Vagina (tissue), 2 donors: ENCODE measurements at regions not wholly inside any gene's neighbourhood (a gene's known extent, or its start where the extent isn't known, plus 50 kb on each side); places are given as distances from the start of the nearest gene placed in this dataset.

Experiments
- CTCF ChIP-seq, 3 experiments: fragments of 450-650 bp in 2 of 3; fragments of 200-600 bp in 1 of 3; sonication (generic) in 1 of 3; IDR thresholded peaks; one replicate each; pipeline ENCODE4 v1.5.1; 2017 to 2019; ENCODE audit warnings: antibody characterized with exemption in 3 of 3, mild to moderate bottlenecking in 2 of 3, moderate library complexity in 2 of 3
- POLR2A ChIP-seq, 2 donors: fragments of 450-650 bp; IDR thresholded peaks; one replicate each; pipeline ENCODE4 v1.6.1; 2017; ENCODE audit warnings: antibody characterized with exemption in 2 of 2, mild to moderate bottlenecking in 2 of 2, moderate library complexity in 2 of 2
- POLR2AphosphoS5 ChIP-seq, 2 donors: sonication (generic); formaldehyde crosslinking; IDR thresholded peaks; one replicate each; pipeline ENCODE4 v1.9.0; 2017; ENCODE audit warnings: antibody characterized with exemption in 2 of 2, mild to moderate bottlenecking in 2 of 2, low read depth in 1 of 2; ENCODE audit not compliant: insufficient read depth in 1 of 2

- TF ChIP-seq CTCF (IDR thresholded peaks at IDR 0.05) (no peak), POLR2AphosphoS5 (IDR thresholded peaks at IDR 0.05; ENCODE audit: insufficient read depth in 1 of 2, low read depth in 1 of 2) (no peak), POLR2A (IDR thresholded peaks at IDR 0.05) (no peak)
Measured at GRCh38 chr12:77120156-77121085, 55.1 kb upstream of the E2F7 start.
